HG03095 (cell line): ENCODE measurements at regions not wholly inside any gene's neighbourhood (a gene's known extent, or its start where the extent isn't known, plus 50 kb on each side); places are given as distances from the start of the nearest gene placed in this dataset.

Source experiments
- ATAC-seq: cut with Tn5 transposase; IDR thresholded peaks from one replicate; pipeline ENCODE4 v1.9.1; 2021; ENCODE audit warnings: moderate library complexity; ENCODE audit not compliant: unreplicated experiment

DNA sequence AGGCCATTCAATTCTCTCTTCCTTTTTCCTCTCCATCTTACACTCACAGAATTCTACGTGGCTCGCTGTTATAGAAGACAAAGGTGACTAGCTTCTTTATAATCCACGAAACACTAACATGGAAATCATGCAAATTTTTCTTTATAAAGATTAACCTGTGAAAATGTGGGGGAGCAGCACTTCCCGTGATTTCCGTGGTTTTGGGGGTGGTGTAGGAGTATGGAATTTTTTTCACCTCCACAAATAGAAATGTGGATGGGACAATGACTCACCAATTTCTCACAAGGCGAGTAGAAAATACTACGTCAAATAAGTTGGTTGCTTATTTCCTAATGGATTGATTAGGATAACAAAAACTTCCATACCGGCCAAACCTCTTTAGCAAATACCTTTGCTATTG is 719.2 kb upstream of the TENM3 start:
- no peak for ATAC-seq

DNA sequence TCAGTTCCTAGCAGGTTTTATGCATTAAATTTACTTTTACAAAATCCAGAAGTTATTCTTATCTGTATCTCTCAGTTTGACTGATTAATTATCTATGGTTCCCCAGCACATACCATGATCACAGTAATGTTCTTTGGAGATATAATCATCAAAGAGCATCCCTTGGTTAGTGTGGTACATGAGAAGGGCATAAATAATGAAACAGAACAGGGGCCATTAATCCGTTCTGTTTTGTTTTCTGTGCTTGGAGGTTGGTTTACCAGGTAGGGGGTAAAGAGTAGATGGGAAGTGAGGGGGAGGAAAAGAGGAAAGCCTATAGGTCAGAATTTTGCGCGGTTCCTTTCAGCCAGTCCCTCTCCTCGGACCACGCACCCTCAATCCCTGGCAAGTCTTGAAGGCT is 718.7 kb upstream of the TENM3 start:
- ATAC-seq: no peak

DNA sequence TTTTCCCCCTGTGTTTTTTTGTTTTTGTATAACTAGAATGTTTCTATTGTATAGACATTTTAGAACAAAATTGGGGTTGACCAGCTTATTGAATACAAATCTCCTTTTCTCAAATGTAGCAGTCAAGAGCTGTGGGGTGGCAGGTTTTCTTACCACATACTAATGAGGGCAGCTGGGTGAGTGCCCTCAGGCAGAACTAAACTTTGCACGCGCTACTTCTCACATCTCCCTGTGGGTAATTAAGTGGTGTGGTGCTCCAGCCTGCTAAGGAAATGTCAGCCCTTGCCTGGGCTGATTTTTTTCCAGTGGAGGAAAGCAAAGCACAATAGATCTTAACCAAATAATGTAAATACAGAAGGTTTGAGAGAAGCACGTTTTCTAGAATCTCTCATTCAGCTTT is 717.6 kb upstream of the TENM3 start:
- no peak for ATAC-seq

DNA sequence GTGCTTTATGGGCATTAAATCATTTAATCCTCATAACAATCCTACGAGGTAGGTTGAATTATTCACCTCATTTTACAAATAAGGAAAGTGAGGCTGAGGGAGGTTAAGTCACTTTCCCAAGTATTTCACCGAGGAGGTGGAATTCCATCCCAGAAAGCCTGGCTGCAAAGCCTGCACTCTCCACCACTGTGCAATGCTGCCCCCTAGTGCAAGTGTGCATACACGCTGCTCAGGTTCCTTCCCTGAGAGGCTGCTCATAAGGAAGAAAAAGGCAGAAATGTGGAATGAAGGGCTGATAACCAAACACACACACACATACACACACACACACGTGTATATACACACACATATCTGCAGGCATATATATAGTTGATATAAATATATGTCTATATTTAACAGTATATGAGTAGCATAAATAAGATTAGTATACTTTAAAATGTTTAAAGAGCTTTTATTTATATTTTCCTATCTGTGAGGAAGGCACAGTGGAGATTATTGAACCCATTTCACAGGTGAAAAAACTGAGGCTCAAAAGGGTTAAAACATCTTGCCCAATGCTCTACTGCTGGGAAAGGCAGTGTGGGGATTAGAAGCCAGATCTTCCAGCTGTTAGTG is 714.5 kb upstream of the TENM3 start:
- ATAC-seq: no peak

DNA sequence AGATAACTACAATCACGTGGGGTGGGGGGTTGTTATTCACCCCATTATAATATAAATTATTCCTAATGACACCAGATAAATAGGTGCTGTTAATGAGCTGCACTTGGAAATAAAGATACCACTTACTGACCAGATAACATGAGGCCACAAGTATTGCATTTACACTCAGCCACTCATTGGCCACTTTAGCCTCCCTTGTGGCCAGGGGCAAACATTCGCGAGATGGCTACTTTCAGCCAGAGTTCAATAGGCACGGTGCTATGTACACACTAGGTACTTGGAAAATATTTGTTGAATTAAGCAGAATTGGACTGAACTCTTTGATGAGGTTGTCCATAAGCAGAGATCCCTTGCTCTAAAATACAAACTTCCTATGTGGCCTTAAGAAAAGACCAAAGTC is 713.7 kb upstream of the TENM3 start:
- ATAC-seq: no peak

GRCh38 chr4:181536196-181536746 is 706.9 kb upstream of the TENM3 start:
- ATAC-seq: no peak

GRCh38 chr4:181536811-181537434 is 706.3 kb upstream of the TENM3 start:
- no peak for ATAC-seq

DNA sequence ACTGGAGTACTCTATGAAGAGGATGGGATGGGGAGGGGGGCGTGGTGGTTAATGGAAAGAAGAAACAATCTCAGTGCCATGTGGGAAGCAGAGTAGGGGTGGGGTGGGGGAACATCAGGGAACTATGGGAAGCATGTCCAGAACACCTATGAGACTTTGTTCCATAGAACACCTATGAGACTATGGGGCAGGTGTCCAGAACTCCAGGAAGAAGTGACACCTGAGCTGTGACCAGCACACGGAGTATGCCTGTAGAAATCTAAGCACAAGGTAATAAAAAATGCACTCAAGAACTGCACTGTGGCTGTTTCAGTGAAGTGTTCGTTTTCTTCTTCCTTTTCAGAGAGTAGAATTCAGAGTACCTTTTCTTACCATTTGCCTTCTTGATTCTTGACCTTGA is 704.8 kb upstream of the TENM3 start:
- ATAC-seq: no peak

DNA sequence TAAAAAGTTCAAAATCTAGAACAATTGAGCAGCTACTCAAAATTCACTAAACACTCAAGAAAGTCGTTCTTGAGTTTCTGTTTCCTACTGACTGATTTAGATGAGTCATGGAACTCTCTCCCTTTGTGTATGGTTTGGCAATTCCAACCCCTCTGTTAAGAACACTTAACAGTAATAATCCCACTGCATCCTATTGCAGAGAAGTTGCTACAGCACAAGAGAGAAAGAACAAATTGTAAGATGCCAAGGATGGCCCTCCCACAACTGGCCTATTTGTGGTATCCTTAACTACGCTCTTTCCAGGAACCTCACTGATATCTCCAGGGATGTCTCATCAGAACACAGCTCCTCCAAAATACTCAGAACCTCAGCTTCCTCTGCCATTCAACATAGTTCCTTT is 701.8 kb upstream of the TENM3 start:
- no peak for ATAC-seq

DNA sequence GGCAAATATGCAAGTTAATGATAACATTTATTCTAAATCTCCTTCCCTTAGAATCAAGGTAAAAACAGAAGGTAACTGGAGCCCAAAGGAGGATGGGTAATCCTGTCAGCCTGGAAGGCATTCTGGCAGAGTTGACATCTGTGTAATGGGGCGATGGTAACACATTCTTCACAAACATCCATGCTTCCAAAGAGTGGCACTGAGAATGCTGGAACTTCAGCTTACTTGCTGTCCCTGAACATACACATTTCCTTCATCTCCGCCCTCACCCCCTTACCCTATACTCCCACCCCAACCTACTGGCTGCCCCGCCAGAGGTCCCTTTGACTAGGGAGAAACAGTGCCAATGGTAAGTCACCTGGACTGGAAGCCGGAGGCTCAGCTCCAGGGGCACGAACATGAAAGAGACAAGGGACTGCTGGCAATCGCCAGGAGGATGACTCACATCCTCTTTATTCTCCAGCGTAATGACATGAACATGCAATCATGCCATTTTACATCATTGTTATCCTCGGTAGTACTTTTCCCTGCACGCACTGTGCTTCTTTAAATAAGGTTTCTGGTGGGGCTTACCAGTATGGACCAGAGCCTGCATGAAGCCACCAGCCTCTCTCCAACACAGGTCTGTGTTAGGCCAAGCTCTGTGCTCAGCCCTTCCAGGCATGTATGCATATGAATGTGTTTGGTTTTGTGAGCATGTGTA is 694.2 kb upstream of the TENM3 start:
- no peak for ATAC-seq

DNA sequence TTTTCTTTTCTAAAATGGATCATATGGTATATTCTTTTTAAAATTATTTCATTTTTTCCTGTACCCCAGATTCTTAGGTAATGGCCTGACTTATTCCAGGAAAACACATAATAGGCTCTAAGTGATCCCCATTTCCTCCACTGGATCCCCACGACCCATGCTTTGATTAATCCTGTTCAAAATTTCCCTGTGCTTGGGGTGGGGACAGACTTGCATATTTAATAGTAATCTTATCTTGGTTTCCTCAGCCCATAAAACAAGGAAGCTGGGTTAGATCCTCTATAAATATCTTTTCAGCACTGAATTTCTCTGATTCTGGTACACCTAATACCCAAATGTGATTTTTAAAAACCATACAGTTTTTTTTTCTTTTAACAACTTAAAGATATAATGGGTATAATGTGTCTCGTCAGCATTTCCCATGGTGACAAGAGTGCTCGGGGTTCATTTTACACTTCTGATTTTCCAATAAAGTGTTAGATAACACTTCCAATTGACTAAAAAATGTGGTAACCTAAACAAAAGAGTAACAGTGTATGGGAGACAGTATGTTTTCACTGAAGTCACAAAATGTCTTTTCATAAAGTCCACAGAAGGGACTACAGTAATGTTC is 693.5 kb upstream of the TENM3 start:
- ATAC-seq: no peak

- ATAC-seq: no peak
These were observed 692.8 kb upstream of the TENM3 start for GRCh38 chr4:181550381-181550780.

DNA sequence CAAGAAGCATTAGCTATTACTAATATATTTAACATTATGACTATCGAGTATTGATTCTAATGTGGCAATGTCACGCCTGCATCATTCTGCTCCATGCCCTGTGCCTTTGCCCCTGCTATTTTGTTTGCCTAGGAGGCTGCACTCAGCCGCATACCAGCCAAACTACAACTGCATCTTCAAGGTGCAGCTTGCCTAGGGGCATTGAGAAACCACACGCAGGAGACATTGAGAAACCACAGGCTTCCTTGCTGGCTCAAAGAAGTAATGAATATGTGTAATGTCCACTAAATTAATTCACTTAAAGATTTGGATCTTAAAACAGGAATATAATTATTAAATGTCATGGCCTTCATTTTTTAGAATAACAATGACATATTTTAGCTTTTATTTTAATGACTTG is 683.6 kb upstream of the TENM3 start:
- no peak for ATAC-seq

DNA sequence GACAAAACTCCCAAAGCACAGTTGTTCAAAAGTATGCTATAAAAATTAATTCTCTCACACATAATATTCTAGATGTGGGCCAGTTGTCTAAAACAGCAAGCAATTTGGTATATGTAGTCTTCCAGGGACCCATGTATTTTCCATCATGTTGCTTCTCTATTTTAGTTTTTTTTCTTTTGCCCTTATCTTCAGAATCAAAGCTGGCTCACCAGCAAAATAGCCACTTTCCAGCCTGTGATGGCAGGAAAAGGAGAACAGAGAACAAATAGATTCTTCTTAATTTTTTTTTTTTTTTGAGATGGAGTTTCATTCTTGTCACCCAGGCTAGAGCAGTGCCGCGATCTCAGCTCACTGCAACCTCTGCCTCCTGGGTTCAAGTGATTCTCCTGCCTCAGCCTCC is 680.8 kb upstream of the TENM3 start:
- no peak for ATAC-seq

GRCh38 chr4:181564625-181565024 is 678.6 kb upstream of the TENM3 start:
- no peak for ATAC-seq

DNA sequence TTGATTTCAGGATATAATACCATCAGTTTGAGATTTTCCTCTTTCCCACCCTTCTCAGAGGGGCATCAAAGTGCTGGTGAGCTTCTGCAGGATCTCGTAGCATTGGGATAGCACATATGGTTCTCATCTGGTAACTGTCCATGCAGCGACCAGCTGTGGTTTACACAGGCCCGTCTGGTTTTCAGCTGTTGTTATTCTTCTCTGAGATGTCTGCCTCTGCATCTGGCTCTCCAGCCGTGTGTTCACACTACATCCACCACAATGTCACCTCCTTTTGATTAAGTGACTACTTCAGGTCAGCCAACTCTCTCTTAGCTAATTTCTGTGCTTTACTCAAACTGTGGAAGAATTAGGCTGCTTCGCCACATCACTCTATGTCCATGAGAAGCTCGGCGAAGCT is 676.7 kb upstream of the TENM3 start:
- ATAC-seq: no peak

GRCh38 chr4:181569553-181569952 is 673.6 kb upstream of the TENM3 start:
- peak; percentile 62 for ATAC-seq

GRCh38 chr4:181578911-181579310 is 664.3 kb upstream of the TENM3 start:
- no peak for ATAC-seq

DNA sequence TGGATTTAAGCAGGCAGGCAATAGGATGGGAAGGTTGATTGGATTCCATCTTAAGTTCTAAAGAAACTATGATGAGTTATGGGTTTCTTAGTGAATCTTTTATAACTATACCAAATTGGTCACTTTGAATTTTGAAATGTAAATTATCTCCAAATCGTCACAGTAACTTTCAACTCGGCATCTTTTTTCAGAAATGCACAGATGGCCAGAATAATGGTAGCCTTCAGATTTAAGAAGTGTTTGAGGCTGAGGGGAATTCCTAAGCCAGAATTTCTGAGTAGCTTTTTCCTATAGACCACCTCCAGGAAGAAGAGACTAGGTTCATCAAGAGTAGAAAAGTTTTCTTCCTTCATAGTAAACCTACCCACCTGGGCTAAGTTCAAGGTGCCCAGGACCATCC is 663.7 kb upstream of the TENM3 start:
- no peak for ATAC-seq

- no peak for ATAC-seq
These were observed 661.2 kb upstream of the TENM3 start for GRCh38 chr4:181581983-181582382.

DNA sequence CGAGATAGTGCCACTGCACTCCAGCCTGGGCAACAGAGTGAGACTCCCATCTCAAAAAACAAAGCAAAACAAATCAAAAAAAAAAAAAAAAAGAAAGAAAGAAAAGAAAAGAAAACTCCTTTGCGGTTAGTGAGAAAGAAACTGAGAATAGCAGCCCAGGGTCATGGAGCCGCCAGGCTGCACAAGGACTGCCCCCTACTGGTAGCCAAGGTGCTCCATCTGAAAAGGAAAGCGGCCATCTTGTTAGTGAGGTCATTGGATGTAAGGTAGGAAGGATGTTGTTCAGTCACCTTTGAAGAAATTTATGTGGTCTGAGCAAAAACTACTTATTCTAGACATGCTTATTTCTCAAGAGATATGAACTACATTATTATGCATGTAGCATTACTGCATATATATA is 660.6 kb upstream of the TENM3 start:
- no peak for ATAC-seq
